Sigmoid colon (tissue), 6 donors: ENCODE measurements at regions not wholly inside any gene's neighbourhood (a gene's known extent, or its start where the extent isn't known, plus 50 kb on each side); places are given as distances from the start of the nearest gene placed in this dataset.

Experiments used
- DNase-seq: peaks from one replicate; pipeline ENCODE4 v3.0.0-alpha.2; 2019
- H3K27ac ChIP-seq, 4 donors: fragments of 200-600 bp; sonication (generic); one replicate each; pipeline ENCODE4 v1.5.1; 2016 to 2019; ENCODE audit warnings: mild to moderate bottlenecking in 1 of 4
- H3K27me3 ChIP-seq, 3 donors: fragments of 200-600 bp; sonication (generic); one replicate each; pipeline ENCODE4 v1.5.1; 2019; ENCODE audit warnings: mild to moderate bottlenecking in 1 of 3
- H3K36me3 ChIP-seq, 4 donors: fragments of 200-600 bp; sonication (generic); one replicate each; pipeline ENCODE4 v1.5.1; 2016 to 2019
- H3K4me1 ChIP-seq, 4 donors: fragments of 200-600 bp; sonication (generic); one replicate each; pipeline ENCODE4 v1.5.1; 2017 to 2019
- H3K4me3 ChIP-seq, 4 donors: fragments of 200-600 bp; sonication (generic); one replicate each; pipeline ENCODE4 v1.5.1; 2017 to 2019; ENCODE audit warnings: mild to moderate bottlenecking in 2 of 4, moderate library complexity in 1 of 4
- H3K9me3 ChIP-seq, 4 donors: fragments of 200-600 bp in 3 of 4; sonication (generic) in 3 of 4; one replicate each; pipeline versions ENCODE4 v1.5.1 to v1.6.1; 2013 to 2019
- EP300 ChIP-seq, 4 donors: sonication (generic); formaldehyde crosslinking; IDR thresholded peaks; one replicate each; pipeline ENCODE4 v1.6.1; 2017; ENCODE audit warnings: antibody characterized with exemption in 4 of 4
- POLR2A ChIP-seq, 2 donors: fragments of 450-650 bp; IDR thresholded peaks; one replicate each; pipeline ENCODE4 v1.6.1; 2016; ENCODE audit warnings: antibody characterized with exemption in 2 of 2, mild to moderate bottlenecking in 2 of 2, moderate library complexity in 2 of 2
- POLR2AphosphoS5 ChIP-seq, 4 donors: sonication (generic); formaldehyde crosslinking; IDR thresholded peaks; one replicate each; pipeline ENCODE4 v1.6.1; 2017; ENCODE audit warnings: antibody characterized with exemption in 4 of 4
- WGBS, 2 donors: extraction: QIAGEN DNeasy Blood & Tissue Kit; methylation state at CpG; one replicate each; pipeline ENCODE4 v1.1.7; 2013; 5-methylcytosine and 5-hydroxymethylcytosine counted together
- intact Hi-C: fragments of 100-400 bp; cut with DNase I; formaldehyde crosslinking; loops from one replicate; pipeline ENCODE4 v1.15.1; 2023
- TF ChIP-seq, protein P1 (sequence below), 4 experiments: fragments of 450-650 bp in 3 of 4; fragments of 200-600 bp in 1 of 4; IDR thresholded peaks; one replicate each; pipeline ENCODE4 v1.5.1; 2016 to 2019; ENCODE audit warnings: antibody characterized with exemption in 4 of 4, mild to moderate bottlenecking in 3 of 4, moderate library complexity in 2 of 4
- donor health status: healthy with polysubstance abuse.
- donor health status: healthy.

DNA sequence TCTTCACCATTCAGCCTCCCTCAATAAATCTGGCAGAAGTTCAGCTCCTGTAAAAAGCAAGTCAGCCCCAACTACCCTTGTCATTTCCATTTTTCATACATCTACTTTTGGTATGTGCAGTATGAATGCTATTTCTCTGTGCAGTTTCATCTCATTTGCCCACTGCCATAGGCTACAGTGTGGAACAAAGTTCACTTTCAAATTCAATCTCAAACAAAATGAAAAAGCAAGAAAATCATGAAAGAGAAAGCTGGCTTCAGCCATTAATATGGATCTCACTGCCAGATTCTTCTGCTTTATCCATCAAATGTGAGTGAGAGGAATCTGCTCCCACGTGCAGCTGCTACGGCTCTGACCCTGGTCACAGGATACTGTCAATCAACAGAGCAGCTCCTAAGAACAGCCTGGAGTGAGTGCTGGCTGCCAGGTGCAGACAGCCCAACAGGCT lies 494.2 kb downstream of the ZNF608 start:
- Histone ChIP-seq H3K27me3 (no peaks in the 10 kb centered on the region), H3K27ac (no peak overlapping the region), H3K9me3 (peaks cover 0 to 5% (median 0%) of the 10 kb centered on the region in 4 donors), H3K4me3 (no peak overlapping the region), H3K36me3 (no peaks in the 10 kb centered on the region), H3K4me1 (peaks cover 0 to 10% (median 8%) of the 10 kb centered on the region in 4 donors)
- TF ChIP-seq EP300 (IDR thresholded peaks at IDR 0.05) (no peak), POLR2A (IDR thresholded peaks at IDR 0.05) (no peak), POLR2AphosphoS5 (IDR thresholded peaks at IDR 0.05) (no peak)
- TF ChIP-seq, protein P1, sequence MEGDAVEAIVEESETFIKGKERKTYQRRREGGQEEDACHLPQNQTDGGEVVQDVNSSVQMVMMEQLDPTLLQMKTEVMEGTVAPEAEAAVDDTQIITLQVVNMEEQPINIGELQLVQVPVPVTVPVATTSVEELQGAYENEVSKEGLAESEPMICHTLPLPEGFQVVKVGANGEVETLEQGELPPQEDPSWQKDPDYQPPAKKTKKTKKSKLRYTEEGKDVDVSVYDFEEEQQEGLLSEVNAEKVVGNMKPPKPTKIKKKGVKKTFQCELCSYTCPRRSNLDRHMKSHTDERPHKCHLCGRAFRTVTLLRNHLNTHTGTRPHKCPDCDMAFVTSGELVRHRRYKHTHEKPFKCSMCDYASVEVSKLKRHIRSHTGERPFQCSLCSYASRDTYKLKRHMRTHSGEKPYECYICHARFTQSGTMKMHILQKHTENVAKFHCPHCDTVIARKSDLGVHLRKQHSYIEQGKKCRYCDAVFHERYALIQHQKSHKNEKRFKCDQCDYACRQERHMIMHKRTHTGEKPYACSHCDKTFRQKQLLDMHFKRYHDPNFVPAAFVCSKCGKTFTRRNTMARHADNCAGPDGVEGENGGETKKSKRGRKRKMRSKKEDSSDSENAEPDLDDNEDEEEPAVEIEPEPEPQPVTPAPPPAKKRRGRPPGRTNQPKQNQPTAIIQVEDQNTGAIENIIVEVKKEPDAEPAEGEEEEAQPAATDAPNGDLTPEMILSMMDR (IDR thresholded peaks at IDR 0.05), result no peak
- DNase-seq, result no peak
- intact Hi-C loops, result no loop called here
- 17 to 53% methylated on average over 2 of the region's 2 CpGs for WGBS, 2 donors

- Histone ChIP-seq H3K36me3 (no peaks in the 10 kb centered on the region), H3K27me3 (no peaks in the 10 kb centered on the region), H3K27ac (no peak overlapping the region), H3K4me3 (no peak overlapping the region), H3K9me3 (peaks cover 0 to 5% (median 0%) of the 10 kb centered on the region in 4 donors), H3K4me1 (no peaks in the 10 kb centered on the region)
- intact Hi-C loops, result no loop called here
- DNase-seq, result no peak
- TF ChIP-seq EP300 (IDR thresholded peaks at IDR 0.05), result no peak
- no peak for TF ChIP-seq POLR2A (IDR thresholded peaks at IDR 0.05)
- TF ChIP-seq, protein P1 (IDR thresholded peaks at IDR 0.05), result no peak
- no peak for TF ChIP-seq POLR2AphosphoS5 (IDR thresholded peaks at IDR 0.05)
Measured at GRCh38 chr5:124245276-124245675, 501.2 kb downstream of the ZNF608 start.

GRCh38 chr5:124240732-124241131 lies 505.7 kb downstream of the ZNF608 start:
- no peaks in the 10 kb centered on the region for H3K36me3 ChIP-seq
- 79 to 92% methylated on average over 1 of the region's 1 CpG for WGBS, 2 donors
- H3K27me3 ChIP-seq, result no peaks in the 10 kb centered on the region
- no peak overlapping the region for H3K27ac ChIP-seq
- no peak for DNase-seq
- no peaks in the 10 kb centered on the region for H3K4me1 ChIP-seq
- TF ChIP-seq POLR2AphosphoS5 (IDR thresholded peaks at IDR 0.05) (no peak), POLR2A (IDR thresholded peaks at IDR 0.05) (no peak), EP300 (IDR thresholded peaks at IDR 0.05) (no peak)
- TF ChIP-seq, protein P1 (IDR thresholded peaks at IDR 0.05), result no peak
- intact Hi-C loops, result no loop called here
- H3K9me3 ChIP-seq, result peaks cover 0 to 4% (median 0%) of the 10 kb centered on the region in 4 donors
- H3K4me3 ChIP-seq, result no peak overlapping the region

DNA sequence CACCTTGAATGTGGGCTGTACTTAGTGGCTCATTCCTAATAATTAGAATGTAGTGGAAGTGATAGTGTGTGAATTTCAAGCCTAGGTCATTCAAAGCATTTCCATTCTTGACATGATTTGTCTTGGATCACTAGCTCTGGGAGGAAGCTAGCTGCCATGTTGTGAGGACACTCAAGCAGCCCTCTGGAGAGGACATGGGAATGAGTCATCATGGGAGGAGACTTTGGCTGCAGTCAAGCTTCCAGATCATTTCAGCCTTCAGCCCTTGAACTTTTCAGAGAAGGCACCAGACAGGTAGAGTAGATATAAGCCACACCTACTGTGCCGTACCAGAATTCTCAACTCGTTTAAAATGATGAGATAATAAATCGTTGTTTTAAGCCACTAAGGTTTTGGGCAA lies 506.9 kb downstream of the ZNF608 start:
- 96 to 97% methylated on average over 3 of the region's 3 CpGs for WGBS, 2 donors
- no peaks in the 10 kb centered on the region for H3K4me1 ChIP-seq
- intact Hi-C loops, result no loop called here
- H3K36me3 ChIP-seq, result no peaks in the 10 kb centered on the region
- H3K27me3 ChIP-seq, result no peaks in the 10 kb centered on the region
- TF ChIP-seq, protein P1 (IDR thresholded peaks at IDR 0.05), result no peak
- TF ChIP-seq POLR2A (IDR thresholded peaks at IDR 0.05), result no peak
- TF ChIP-seq EP300 (IDR thresholded peaks at IDR 0.05), result no peak
- TF ChIP-seq POLR2AphosphoS5 (IDR thresholded peaks at IDR 0.05), result no peak
- peaks cover 0 to 4% (median 0%) of the 10 kb centered on the region in 4 donors for H3K9me3 ChIP-seq
- DNase-seq, result no peak
- no peak overlapping the region for H3K4me3 ChIP-seq
- no peak overlapping the region for H3K27ac ChIP-seq

- no peaks in the 10 kb centered on the region for H3K36me3 ChIP-seq
- no peak overlapping the region for H3K4me3 ChIP-seq
- 96 to 97% methylated on average over 6 of the region's 6 CpGs for WGBS, 2 donors
- intact Hi-C loops, result no loop called here
- no peak for DNase-seq
- H3K4me1 ChIP-seq, result no peaks in the 10 kb centered on the region
- H3K9me3 ChIP-seq, result peaks cover 0 to 4% (median 0%) of the 10 kb centered on the region in 4 donors
- TF ChIP-seq, protein P1 (IDR thresholded peaks at IDR 0.05), result no peak
- TF ChIP-seq EP300 (IDR thresholded peaks at IDR 0.05), result no peak
- TF ChIP-seq POLR2A (IDR thresholded peaks at IDR 0.05), result no peak
- no peak for TF ChIP-seq POLR2AphosphoS5 (IDR thresholded peaks at IDR 0.05)
- no peak overlapping the region for H3K27ac ChIP-seq
- no peaks in the 10 kb centered on the region for H3K27me3 ChIP-seq
Measured at GRCh38 chr5:124238350-124238749, 508.1 kb downstream of the ZNF608 start.
